ENCODE measurements at regions not wholly inside any gene's neighbourhood (a gene's known extent, or its start where the extent isn't known, plus 50 kb on each side); places are given as distances from the start of the nearest gene placed in this dataset.

GRCh38 chr1:10848109-10848684, 51.8 kb upstream of the CASZ1 start:
- Mint-ChIP-seq H3K27me3 (ENCODE audit: low read depth, unreplicated experiment) (peaks cover 19% of the 10 kb centered on the region), H3K36me3 (ENCODE audit: low read depth, unreplicated experiment) (no peaks in the 10 kb centered on the region), H3K4me3 (ENCODE audit: unreplicated experiment) (no peak overlapping the region), H3K9me3 (ENCODE audit: unreplicated experiment) (peaks cover 17% of the 10 kb centered on the region), H3K27ac (ENCODE audit: unreplicated experiment) (no peak overlapping the region), H3K4me1 (ENCODE audit: low read depth, unreplicated experiment) (no peaks in the 10 kb centered on the region)
- peaks cover 2% of the 10 kb centered on the region for H3K9me3 ChIP-seq (ENCODE audit: insufficient read depth, low read depth, low read length)
- no peak for TF ChIP-seq EZH2 (IDR thresholded peaks at IDR 0.05; ENCODE audit: insufficient read depth, low read length)
- TF ChIP-seq CTCF (IDR thresholded peaks at IDR 0.05; ENCODE audit: insufficient read depth, low read depth, low read length): no peak
- no peak overlapping the region for H3K27ac ChIP-seq (ENCODE audit: low read depth, low read length)
- no peaks in the 10 kb centered on the region for H3K36me3 ChIP-seq (ENCODE audit: insufficient read depth, low read length)
- H4K20me1 ChIP-seq (ENCODE audit: insufficient read depth, low read length): no peaks in the 10 kb centered on the region
- H3K79me2 ChIP-seq (ENCODE audit: insufficient read depth, low read length): no peaks in the 10 kb centered on the region
- H3K9ac ChIP-seq (ENCODE audit: low read length): no peak overlapping the region
- DNase-seq (ENCODE audit: low read depth) (no peak), FAIRE-seq (no peak)
- no peaks in the 10 kb centered on the region for H3K4me1 ChIP-seq (ENCODE audit: insufficient read depth, low read length)
- peaks cover 2% of the 10 kb centered on the region for H3K27me3 ChIP-seq (ENCODE audit: insufficient read depth, low read length)
- no peak overlapping the region for H3K4me2 ChIP-seq (ENCODE audit: low read length)
- no peak overlapping the region for H3K4me3 ChIP-seq (ENCODE audit: insufficient read depth, low read depth, low read length)
- H2AFZ ChIP-seq (ENCODE audit: low read depth, low read length): no peak overlapping the region

DNA sequence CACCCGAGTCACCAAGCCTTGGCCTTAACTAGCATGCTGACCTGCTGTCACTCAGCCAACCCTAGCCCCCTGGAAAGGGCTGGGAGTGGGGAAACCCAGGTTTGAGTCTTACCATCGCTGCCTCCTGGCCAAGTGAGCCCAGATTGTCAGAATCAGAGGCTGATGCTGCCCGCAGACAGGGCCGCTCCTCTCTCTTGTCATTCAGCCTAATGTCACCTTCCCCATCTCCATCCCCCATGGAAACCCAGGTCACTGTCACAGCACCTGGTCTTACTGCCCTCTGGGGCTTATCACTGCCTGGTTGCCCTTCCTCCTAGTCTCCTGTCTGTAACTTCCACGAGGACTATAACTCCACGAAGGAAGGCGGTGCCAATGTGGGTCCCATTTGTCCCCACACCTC, 53.6 kb upstream of the CASZ1 start:
- H2AFZ ChIP-seq (ENCODE audit: low read depth, low read length): no peak overlapping the region
- no peak overlapping the region for H3K9ac ChIP-seq (ENCODE audit: low read length)
- Mint-ChIP-seq H3K27me3 (ENCODE audit: low read depth, unreplicated experiment) (peaks cover 16% of the 10 kb centered on the region), H3K4me1 (ENCODE audit: low read depth, unreplicated experiment) (no peaks in the 10 kb centered on the region), H3K4me3 (ENCODE audit: unreplicated experiment) (no peak overlapping the region), H3K27ac (ENCODE audit: unreplicated experiment) (no peak overlapping the region), H3K36me3 (ENCODE audit: low read depth, unreplicated experiment) (no peaks in the 10 kb centered on the region), H3K9me3 (ENCODE audit: unreplicated experiment) (peaks cover 8% of the 10 kb centered on the region)
- H4K20me1 ChIP-seq (ENCODE audit: insufficient read depth, low read length): no peaks in the 10 kb centered on the region
- H3K4me2 ChIP-seq (ENCODE audit: low read length): no peak overlapping the region
- DNase-seq (ENCODE audit: low read depth) (no peak), FAIRE-seq (no peak)
- no peaks in the 10 kb centered on the region for H3K36me3 ChIP-seq (ENCODE audit: insufficient read depth, low read length)
- H3K79me2 ChIP-seq (ENCODE audit: insufficient read depth, low read length): no peaks in the 10 kb centered on the region
- H3K4me3 ChIP-seq (ENCODE audit: insufficient read depth, low read depth, low read length): no peak overlapping the region
- H3K4me1 ChIP-seq (ENCODE audit: insufficient read depth, low read length): no peaks in the 10 kb centered on the region
- H3K27ac ChIP-seq (ENCODE audit: low read depth, low read length): no peak overlapping the region
- peaks cover 2% of the 10 kb centered on the region for H3K27me3 ChIP-seq (ENCODE audit: insufficient read depth, low read length)
- no peaks in the 10 kb centered on the region for H3K9me3 ChIP-seq (ENCODE audit: insufficient read depth, low read depth, low read length)
- no peak for TF ChIP-seq EZH2 (IDR thresholded peaks at IDR 0.05; ENCODE audit: insufficient read depth, low read length)
- TF ChIP-seq CTCF (IDR thresholded peaks at IDR 0.05; ENCODE audit: insufficient read depth, low read depth, low read length): no peak
